Activated CD4-positive, alpha-beta T cell treated with anti-CD3 and anti-CD28 coated beads, Interleukin-2, amount 10 ng/mL, durations not matched to agents 24 days and 14 days (primary cell): ENCODE measurements at regions not wholly inside any gene's neighbourhood (a gene's known extent, or its start where the extent isn't known, plus 50 kb on each side); places are given as distances from the start of the nearest gene placed in this dataset.
A peak's percentile ranks its signal among the peaks of the same experiment; 100 is the strongest.
"Not testable (repeated sequence)": the region's sequence is repeated elsewhere in the genome, so short reads cannot be mapped to it uniquely, and the experiment has no call there.

Experiments used
- DNase-seq: peaks from one replicate; pipeline ENCODE4 v3.0.0; 2022
- H3K27ac Mint-ChIP-seq: one replicate; pipeline ENCODE4 v1.8.0; 2022; ENCODE audit warnings: mild to moderate bottlenecking, mixed read lengths
- H3K27me3 Mint-ChIP-seq: one replicate; pipeline ENCODE4 v1.8.0; 2022; ENCODE audit warnings: mixed read lengths
- H3K36me3 Mint-ChIP-seq: one replicate; pipeline ENCODE4 v1.8.0; 2022; ENCODE audit warnings: low read depth, mild to moderate bottlenecking, mixed read lengths
- H3K4me1 Mint-ChIP-seq: one replicate; pipeline ENCODE4 v1.8.0; 2021; ENCODE audit warnings: mixed read lengths
- H3K4me3 Mint-ChIP-seq: one replicate; pipeline ENCODE4 v1.8.0; 2022; ENCODE audit warnings: mild to moderate bottlenecking, moderate library complexity, mixed read lengths
- H3K9me3 Mint-ChIP-seq: one replicate; pipeline ENCODE4 v1.8.0; 2021; ENCODE audit warnings: mixed read lengths
- intact Hi-C: fragments of 100-400 bp; cut with micrococcal nuclease; formaldehyde crosslinking; loops from one replicate; pipeline ENCODE4 v1.15.1; 2023

GRCh38 chr2:87401726-87402345 lies 346.1 kb upstream of the PLGLB2 start:
- H3K9me3 Mint-ChIP-seq = no peaks in the 10 kb centered on the region
- no peaks in the 10 kb centered on the region for H3K4me1 Mint-ChIP-seq

DNA sequence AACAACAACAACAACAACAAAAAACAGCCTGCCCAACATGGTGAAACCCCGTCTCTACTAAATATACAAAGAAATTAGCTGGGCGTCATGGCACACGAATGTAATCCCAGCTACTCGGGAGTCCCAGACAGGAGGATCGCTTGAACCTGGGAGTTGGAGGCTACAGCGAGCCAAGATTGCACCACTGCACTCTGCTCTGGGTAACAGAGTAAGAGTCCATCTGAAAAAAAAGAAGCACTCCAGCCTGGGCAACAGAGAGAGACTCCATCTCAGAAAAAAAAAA lies 344.1 kb upstream of the PLGLB2 start:
- no peaks in the 10 kb centered on the region for H3K4me1 Mint-ChIP-seq

More at GRCh38 chr2:87401726-87402345, 346.1 kb upstream of the PLGLB2 start:
- H3K36me3 Mint-ChIP-seq = no peaks in the 10 kb centered on the region
- peak; percentile 45 for DNase-seq
- no peak overlapping the region for H3K27ac Mint-ChIP-seq
- H3K27me3 Mint-ChIP-seq = no peaks in the 10 kb centered on the region
- H3K4me3 Mint-ChIP-seq = no peak overlapping the region
- intact Hi-C loops = no loop called here

DNA sequence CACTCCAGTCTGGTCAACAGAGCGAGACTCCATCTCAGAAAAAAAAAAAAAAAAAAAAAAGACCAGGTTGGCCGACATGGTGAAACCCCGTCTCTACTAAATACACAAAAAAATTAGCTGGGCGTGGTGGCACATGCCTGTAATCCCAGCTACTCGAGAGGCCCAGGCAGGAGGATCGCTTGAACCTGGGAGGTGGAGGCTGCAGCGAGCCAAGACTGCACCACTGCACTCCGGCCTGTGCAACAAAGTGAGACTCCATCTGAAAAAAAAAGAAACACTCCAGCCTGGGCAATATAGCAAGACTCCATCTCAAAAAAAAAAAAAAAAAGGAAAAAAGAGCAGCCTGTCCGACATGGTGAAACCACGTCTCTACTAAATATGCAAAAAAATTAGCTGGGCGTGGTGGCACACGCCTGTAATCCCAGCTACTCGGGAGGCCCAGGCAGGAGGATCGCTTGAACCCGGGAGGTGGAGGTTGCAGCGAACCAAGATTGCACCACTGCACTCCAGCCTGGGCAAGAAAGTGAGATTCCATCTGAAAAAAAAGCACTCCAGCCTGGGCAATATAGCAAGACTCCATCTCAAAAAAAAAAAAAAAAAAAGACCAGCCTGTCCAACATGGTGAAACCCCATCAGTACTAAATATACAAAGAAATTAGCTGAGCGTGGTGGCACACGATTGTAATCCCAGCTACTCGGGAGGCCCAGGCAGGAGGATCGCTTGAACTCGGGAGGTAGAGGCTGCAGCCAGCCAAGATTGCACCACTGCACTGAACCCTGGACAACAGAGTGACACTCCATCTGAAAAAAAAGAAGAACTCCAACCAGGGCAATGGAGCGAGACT lies 343.3 kb upstream of the PLGLB2 start:
- DNase-seq = peak; percentile 54
- H3K4me1 Mint-ChIP-seq, H3K36me3 Mint-ChIP-seq, intact Hi-C loops, H3K27me3 Mint-ChIP-seq, H3K27ac Mint-ChIP-seq, H3K4me3 Mint-ChIP-seq, H3K9me3 Mint-ChIP-seq: not testable (repeated sequence)

More for the DNA sequence above, 344.1 kb upstream of the PLGLB2 start:
- intact Hi-C loops = no loop called here
- no peak overlapping the region for H3K4me3 Mint-ChIP-seq
- no peaks in the 10 kb centered on the region for H3K27me3 Mint-ChIP-seq
- H3K9me3 Mint-ChIP-seq = no peaks in the 10 kb centered on the region
- no peak overlapping the region for H3K27ac Mint-ChIP-seq
- H3K36me3 Mint-ChIP-seq = no peaks in the 10 kb centered on the region
- DNase-seq = peak; percentile 50

DNA sequence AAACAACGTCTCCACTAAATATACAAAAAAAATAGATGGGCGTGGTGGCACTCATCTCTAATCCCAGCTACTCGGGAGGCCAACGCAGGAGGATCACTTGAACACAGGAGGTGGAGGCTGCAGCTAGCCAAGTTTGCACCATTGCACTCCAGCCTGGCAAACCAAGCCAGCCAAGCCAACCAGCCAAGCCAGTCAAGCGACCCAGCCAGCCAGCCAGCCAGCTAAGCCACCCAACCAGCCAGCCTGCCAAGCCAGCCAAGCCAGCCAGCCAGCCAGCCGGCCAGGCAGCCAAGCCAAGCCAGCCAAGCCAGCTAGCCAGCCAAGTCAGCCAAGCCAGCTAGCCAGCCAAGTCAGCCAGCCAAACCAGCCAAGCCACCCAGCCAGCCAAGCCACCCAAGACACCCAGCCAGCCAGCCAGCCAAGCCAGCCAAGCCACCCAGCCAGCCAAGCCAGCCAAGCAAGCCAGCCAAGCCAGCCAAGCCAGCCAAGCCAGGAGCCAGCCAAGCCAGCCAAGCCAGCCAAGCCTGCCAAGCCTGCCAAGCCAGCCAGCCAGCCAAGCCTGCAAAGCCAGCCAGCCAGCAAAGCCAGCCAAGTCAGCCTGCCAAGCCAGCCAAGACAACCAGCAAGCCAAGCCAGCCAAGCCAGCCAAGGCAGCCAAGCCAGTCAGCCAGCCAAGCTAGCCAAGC lies 342.2 kb upstream of the PLGLB2 start:
- H3K4me1 Mint-ChIP-seq, H3K27me3 Mint-ChIP-seq, H3K4me3 Mint-ChIP-seq, H3K36me3 Mint-ChIP-seq, H3K9me3 Mint-ChIP-seq, intact Hi-C loops, H3K27ac Mint-ChIP-seq: not testable (repeated sequence)
- peak; percentile 37 for DNase-seq

- H3K27ac Mint-ChIP-seq, H3K4me3 Mint-ChIP-seq, intact Hi-C loops, H3K27me3 Mint-ChIP-seq, H3K4me1 Mint-ChIP-seq, H3K9me3 Mint-ChIP-seq, H3K36me3 Mint-ChIP-seq: not testable (repeated sequence)
- peak; percentile 48 for DNase-seq
Observed at GRCh38 chr2:87406406-87407175, 341.3 kb upstream of the PLGLB2 start.

GRCh38 chr2:87409601-87410000 lies 338.3 kb upstream of the PLGLB2 start:
- H3K27me3 Mint-ChIP-seq, intact Hi-C loops: not testable (repeated sequence)

GRCh38 chr2:87410371-87410770 lies 337.5 kb upstream of the PLGLB2 start:
- H3K27me3 Mint-ChIP-seq, H3K27ac Mint-ChIP-seq, H3K9me3 Mint-ChIP-seq, intact Hi-C loops, H3K4me1 Mint-ChIP-seq, H3K36me3 Mint-ChIP-seq, H3K4me3 Mint-ChIP-seq: not testable (repeated sequence)
- peak; percentile 50 for DNase-seq

More at GRCh38 chr2:87409601-87410000, 338.3 kb upstream of the PLGLB2 start:
- not testable (repeated sequence) for H3K9me3 Mint-ChIP-seq, H3K36me3 Mint-ChIP-seq, H3K4me3 Mint-ChIP-seq, H3K4me1 Mint-ChIP-seq, H3K27ac Mint-ChIP-seq
- peak; percentile 23 for DNase-seq

DNA sequence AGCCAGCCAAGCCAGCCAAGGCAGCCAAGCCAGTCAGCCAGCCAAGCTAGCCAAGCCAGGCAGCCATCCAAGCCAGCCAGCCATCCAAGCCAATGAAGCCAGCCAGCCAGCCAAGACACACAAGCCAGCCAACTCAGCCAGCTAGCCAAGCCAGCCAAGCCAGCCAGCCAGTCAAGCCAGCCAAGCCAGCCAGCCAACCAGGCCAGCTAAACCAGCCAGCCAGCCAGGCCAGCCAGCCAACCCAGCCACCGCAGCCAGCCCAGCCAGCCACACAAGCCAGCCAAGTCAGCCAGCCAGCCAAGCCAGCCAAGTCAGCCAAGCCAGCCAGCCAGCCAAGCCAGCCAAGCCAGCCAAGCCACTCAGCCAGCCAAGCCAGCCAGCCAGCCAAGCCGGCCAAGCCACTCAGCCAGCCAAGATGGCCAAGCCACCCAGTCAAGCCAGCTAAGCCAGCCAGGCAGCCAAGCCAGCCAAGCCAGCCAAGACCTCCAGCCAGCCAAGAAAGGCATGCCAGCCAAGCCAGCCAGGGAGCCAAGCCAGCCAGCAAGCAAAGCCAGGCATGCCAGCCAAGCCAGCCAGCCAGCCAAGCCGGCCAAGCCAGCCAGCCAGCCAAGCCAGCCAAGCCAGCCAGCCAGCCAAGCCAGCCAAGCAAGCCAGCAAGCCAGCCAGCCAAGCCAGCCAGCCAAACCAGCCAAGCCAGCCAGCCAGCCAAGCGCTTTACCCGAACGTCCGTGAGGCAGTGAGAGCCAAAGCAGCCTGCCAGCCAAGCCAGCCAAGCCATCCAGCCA lies 335.7 kb upstream of the PLGLB2 start:
- H3K27ac Mint-ChIP-seq, H3K36me3 Mint-ChIP-seq, intact Hi-C loops, H3K9me3 Mint-ChIP-seq, H3K4me1 Mint-ChIP-seq, H3K4me3 Mint-ChIP-seq, H3K27me3 Mint-ChIP-seq: not testable (repeated sequence)
- peak; percentile 54 for DNase-seq

DNA sequence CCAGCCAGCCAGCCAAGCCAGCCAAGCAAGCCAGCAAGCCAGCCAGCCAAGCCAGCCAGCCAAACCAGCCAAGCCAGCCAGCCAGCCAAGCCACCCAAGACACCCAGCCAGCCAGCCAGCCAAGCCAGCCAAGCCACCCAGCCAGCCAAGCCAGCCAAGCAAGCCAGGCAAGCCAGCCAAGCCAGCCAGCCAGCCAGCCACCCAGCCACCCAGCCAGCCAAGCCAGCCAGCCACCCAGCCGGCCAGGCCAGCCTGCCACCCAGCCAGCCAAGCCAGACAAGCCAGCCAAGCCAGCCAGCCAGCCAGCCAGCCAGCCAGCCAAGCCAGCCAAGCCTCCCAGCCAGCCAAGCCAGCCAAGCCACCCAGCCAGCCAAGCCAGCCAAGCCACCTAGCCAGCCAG lies 333.6 kb upstream of the PLGLB2 start:
- H3K4me3 Mint-ChIP-seq, H3K4me1 Mint-ChIP-seq, H3K36me3 Mint-ChIP-seq, H3K27me3 Mint-ChIP-seq, intact Hi-C loops, H3K27ac Mint-ChIP-seq, H3K9me3 Mint-ChIP-seq: not testable (repeated sequence)
- peak; percentile 50 for DNase-seq

GRCh38 chr2:87414795-87415570 lies 332.9 kb upstream of the PLGLB2 start:
- H3K9me3 Mint-ChIP-seq = not testable (repeated sequence)

DNA sequence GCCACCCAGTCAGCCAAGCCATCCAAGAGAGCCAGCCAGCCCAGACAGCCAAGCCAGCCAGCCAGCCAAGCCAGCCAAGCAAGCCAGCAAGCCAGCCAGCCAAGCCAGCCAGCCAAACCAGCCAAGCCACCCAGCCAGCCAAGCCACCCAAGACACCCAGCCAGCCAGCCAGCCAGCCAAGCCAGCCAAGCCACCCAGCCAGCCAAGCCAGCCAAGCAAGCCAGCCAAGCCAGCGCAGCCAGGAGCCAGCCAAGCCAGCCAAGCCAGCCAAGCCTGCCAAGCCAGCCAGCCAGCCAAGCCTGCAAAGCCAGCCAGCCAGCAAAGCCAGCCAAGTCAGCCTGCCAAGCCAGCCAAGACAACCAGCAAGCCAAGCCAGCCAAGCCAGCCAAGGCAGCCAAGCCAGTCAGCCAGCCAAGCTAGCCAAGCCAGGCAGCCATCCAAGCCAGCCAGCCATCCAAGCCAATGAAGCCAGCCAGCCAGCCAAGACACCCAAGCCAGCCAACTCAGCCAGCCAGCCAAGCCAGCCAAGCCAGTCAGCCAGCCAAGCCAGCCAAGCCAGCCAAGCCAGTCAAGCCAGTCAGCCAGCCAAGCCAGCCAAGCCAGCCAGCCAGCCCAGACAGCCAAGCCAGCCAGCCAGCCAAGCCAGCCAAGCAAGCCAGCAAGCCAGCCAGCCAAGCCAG lies 332.2 kb upstream of the PLGLB2 start:
- intact Hi-C loops = not testable (repeated sequence)

More at GRCh38 chr2:87414795-87415570, 332.9 kb upstream of the PLGLB2 start:
- peak; percentile 58 for DNase-seq
- H3K27ac Mint-ChIP-seq, H3K4me3 Mint-ChIP-seq, H3K4me1 Mint-ChIP-seq, H3K27me3 Mint-ChIP-seq, H3K36me3 Mint-ChIP-seq, intact Hi-C loops: not testable (repeated sequence)

DNA sequence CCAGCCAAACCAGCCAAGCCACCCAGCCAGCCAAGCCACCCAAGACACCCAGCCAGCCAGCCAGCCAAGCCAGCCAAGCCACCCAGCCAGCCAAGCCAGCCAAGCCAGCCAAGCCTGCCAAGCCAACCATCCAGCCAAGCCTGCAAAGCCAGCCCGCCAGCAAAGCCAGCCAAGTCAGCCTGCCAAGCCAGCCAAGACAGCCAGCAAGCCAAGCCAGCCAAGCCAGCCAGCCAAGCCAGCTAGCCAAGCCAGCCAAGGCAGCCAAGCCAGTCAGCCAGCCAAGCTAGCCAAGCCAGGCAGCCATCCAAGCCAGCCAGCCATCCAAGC lies 331.7 kb upstream of the PLGLB2 start:
- intact Hi-C loops, H3K36me3 Mint-ChIP-seq: not testable (repeated sequence)
- peak; percentile 55 for DNase-seq

More for the DNA sequence above, 332.2 kb upstream of the PLGLB2 start:
- H3K27me3 Mint-ChIP-seq, H3K4me3 Mint-ChIP-seq, H3K36me3 Mint-ChIP-seq, H3K4me1 Mint-ChIP-seq, H3K27ac Mint-ChIP-seq, H3K9me3 Mint-ChIP-seq: not testable (repeated sequence)
- DNase-seq = peak; percentile 53

More for the DNA sequence above, 331.7 kb upstream of the PLGLB2 start:
- not testable (repeated sequence) for H3K27me3 Mint-ChIP-seq, H3K4me3 Mint-ChIP-seq, H3K4me1 Mint-ChIP-seq, H3K9me3 Mint-ChIP-seq, H3K27ac Mint-ChIP-seq
